Caco-2 (cell line): ENCODE measurements at regions not wholly inside any gene's neighbourhood (a gene's known extent, or its start where the extent isn't known, plus 50 kb on each side); places are given as distances from the start of the nearest gene placed in this dataset.

ENCODE experiments used
- BruUV-seq: library from RNA; stranded (reverse); fragments of 400-500 nt; replicated peaks from 2 replicates; lab custom pipeline; 2021; lab: Mats Ljungman, UMichigan
- CTCF ChIA-PET: fragments of 300-600 bp; sonication (Branson Sonifier 250); formaldehyde crosslinking; loops from one replicate; lab custom pipeline; 2022; ENCODE audit warnings: antibody characterized with exemption; lab: Charles Lee
- POLR2A ChIA-PET: fragments of 300-600 bp; sonication (Branson Sonifier 250); formaldehyde crosslinking; loops from one replicate; lab custom pipeline; 2022; ENCODE audit warnings: antibody characterized with exemption; lab: Charles Lee
- DNase-seq, 2 experiments: peaks; one replicate each; pipeline versions ENCODE4 v3.0.0 to v3.0.0-alpha.2; 2020 to 2022
- H3K27me3 ChIP-seq: replicated peaks from 2 replicates; pipeline ENCODE4 v1.6.0; 2011; ENCODE audit warnings: low read length; ENCODE audit not compliant: control insufficient read depth, insufficient read depth
- H3K36me3 ChIP-seq: 2 replicates; pipeline ENCODE4 v1.5.1; 2011; ENCODE audit warnings: low read length; ENCODE audit not compliant: control insufficient read depth, insufficient read depth
- H3K4me1 ChIP-seq: fragments of 250-450 bp; sonication (Bioruptor Pico); 2 replicates; pipeline ENCODE4 v1.5.1; 2020; ENCODE audit warnings: mild to moderate bottlenecking
- H3K4me3 ChIP-seq: 2 replicates; pipeline ENCODE4 v1.5.1; 2011; ENCODE audit warnings: low read depth, mild to moderate bottlenecking, control low read depth, low read length
- H3K9me3 ChIP-seq: fragments of 250-450 bp; sonication (Bioruptor Pico); 2 replicates; pipeline ENCODE4 v1.5.1; 2020; ENCODE audit warnings: mild to moderate bottlenecking, moderate library complexity
- H3K27ac Mint-ChIP-seq: one replicate; pipeline ENCODE4 v1.8.0; 2022; ENCODE audit warnings: mixed read lengths; ENCODE audit not compliant: unreplicated experiment
- H3K27me3 Mint-ChIP-seq: one replicate; pipeline ENCODE4 v1.8.0; 2022; ENCODE audit warnings: mixed read lengths; ENCODE audit not compliant: insufficient read depth, unreplicated experiment
- H3K36me3 Mint-ChIP-seq: one replicate; pipeline ENCODE4 v1.8.0; 2022; ENCODE audit warnings: mild to moderate bottlenecking, mixed read lengths; ENCODE audit not compliant: insufficient read depth, unreplicated experiment
- H3K4me1 Mint-ChIP-seq: one replicate; pipeline ENCODE4 v1.8.0; 2022; ENCODE audit warnings: low read depth, mixed read lengths; ENCODE audit not compliant: unreplicated experiment
- H3K4me3 Mint-ChIP-seq: one replicate; pipeline ENCODE4 v1.8.0; 2022; ENCODE audit warnings: mild to moderate bottlenecking, moderate library complexity, mixed read lengths; ENCODE audit not compliant: unreplicated experiment
- H3K9me3 Mint-ChIP-seq: one replicate; pipeline ENCODE4 v1.8.0; 2022; ENCODE audit warnings: mixed read lengths; ENCODE audit not compliant: unreplicated experiment
- CTCF ChIP-seq, 2 experiments: fragments of 200-600 bp in 1 of 2; IDR thresholded peaks; 1 replicate in 1 of 2; 2 replicates in 1 of 2; pipeline versions ENCODE4 v1.5.1 to v1.8.0; 2011 to 2022; ENCODE audit warnings: antibody characterized with exemption in 1 of 2, control low read depth in 1 of 2, inconsistent platforms in 1 of 2, low read depth in 1 of 2, low read length in 1 of 2, mild to moderate bottlenecking in 1 of 2, moderate library complexity in 1 of 2; ENCODE audit not compliant: insufficient read depth in 1 of 2, severe bottlenecking in 1 of 2, unreplicated experiment in 1 of 2
- intact Hi-C: fragments of 100-400 bp; cut with micrococcal nuclease; formaldehyde crosslinking; loops from one replicate; pipeline ENCODE4 v1.10.0; 2022; ENCODE audit not compliant: unreplicated experiment

GRCh38 chr17:71286625-71287024 is 834.2 kb upstream of the SOX9 start:
- H3K27me3 ChIP-seq: no peaks in the 10 kb centered on the region
- H3K4me1 Mint-ChIP-seq: no peaks in the 10 kb centered on the region
- no peaks in the 10 kb centered on the region for H3K9me3 Mint-ChIP-seq
- no peaks in the 10 kb centered on the region for H3K9me3 ChIP-seq
- ChIA-PET CTCF (no interaction called here), POLR2A (no interaction called here)
- no peaks in the 10 kb centered on the region for H3K36me3 Mint-ChIP-seq
- BruUV-seq: no TSS peak
- H3K4me1 ChIP-seq: no peaks in the 10 kb centered on the region
- intact Hi-C loops: no loop called here
- DNase-seq: no peak
- H3K4me3 ChIP-seq: no peak overlapping the region
- H3K27ac Mint-ChIP-seq: no peak overlapping the region
- no peak for TF ChIP-seq CTCF (IDR thresholded peaks at IDR 0.05; ENCODE audit: insufficient read depth in 1 of 2, low read depth in 1 of 2, low read length in 1 of 2, severe bottlenecking in 1 of 2, unreplicated experiment in 1 of 2)
- H3K4me3 Mint-ChIP-seq: no peak overlapping the region
- no peaks in the 10 kb centered on the region for H3K36me3 ChIP-seq
- H3K27me3 Mint-ChIP-seq: peaks cover 12% of the 10 kb centered on the region

- no peak overlapping the region for H3K4me3 Mint-ChIP-seq
- intact Hi-C loops: no loop called here
- no peaks in the 10 kb centered on the region for H3K4me1 Mint-ChIP-seq
Observed at GRCh38 chr17:71287071-71287823, 833.6 kb upstream of the SOX9 start.

GRCh38 chr17:71292006-71292405 is 828.8 kb upstream of the SOX9 start:
- H3K9me3 Mint-ChIP-seq: no peaks in the 10 kb centered on the region
- Histone ChIP-seq H3K4me1 (no peaks in the 10 kb centered on the region), H3K27me3 (no peaks in the 10 kb centered on the region), H3K36me3 (no peaks in the 10 kb centered on the region), H3K9me3 (no peaks in the 10 kb centered on the region), H3K4me3 (no peak overlapping the region)
- H3K36me3 Mint-ChIP-seq: no peaks in the 10 kb centered on the region
- H3K27ac Mint-ChIP-seq: no peak overlapping the region
- TF ChIP-seq CTCF (IDR thresholded peaks at IDR 0.05; ENCODE audit: insufficient read depth in 1 of 2, low read depth in 1 of 2, low read length in 1 of 2, severe bottlenecking in 1 of 2, unreplicated experiment in 1 of 2): no peak
- no peak for DNase-seq
- no peaks in the 10 kb centered on the region for H3K4me1 Mint-ChIP-seq
- H3K27me3 Mint-ChIP-seq: peaks cover 1% of the 10 kb centered on the region
- no peak overlapping the region for H3K4me3 Mint-ChIP-seq
- CTCF ChIA-PET: no interaction called here
- intact Hi-C loops: loop anchor here (10.0 kb wide), 1 partner anchor 173 kb away; no protein-coding TSS in a partner anchor
- POLR2A ChIA-PET: no interaction called here
- BruUV-seq: no TSS peak

More at GRCh38 chr17:71287071-71287823, 833.6 kb upstream of the SOX9 start:
- TF ChIP-seq CTCF (IDR thresholded peaks at IDR 0.05; ENCODE audit: insufficient read depth in 1 of 2, low read depth in 1 of 2, low read length in 1 of 2, severe bottlenecking in 1 of 2, unreplicated experiment in 1 of 2): no peak
- H3K9me3 ChIP-seq: no peaks in the 10 kb centered on the region
- H3K27me3 Mint-ChIP-seq: peaks cover 9% of the 10 kb centered on the region
- no peaks in the 10 kb centered on the region for H3K9me3 Mint-ChIP-seq
- POLR2A ChIA-PET: no interaction called here
- no peak overlapping the region for H3K27ac Mint-ChIP-seq
- H3K36me3 Mint-ChIP-seq: no peaks in the 10 kb centered on the region
- H3K36me3 ChIP-seq: no peaks in the 10 kb centered on the region
- no TSS peak for BruUV-seq
- H3K4me3 ChIP-seq: no peak overlapping the region
- no peak for DNase-seq
- H3K4me1 ChIP-seq: no peaks in the 10 kb centered on the region
- CTCF ChIA-PET: no interaction called here
- H3K27me3 ChIP-seq: no peaks in the 10 kb centered on the region
